ENCODE measurements at regions not wholly inside any gene's neighbourhood (a gene's known extent, or its start where the extent isn't known, plus 50 kb on each side); places are given as distances from the start of the nearest gene placed in this dataset.

GRCh38 chr2:14451312-14451711 lies 181.2 kb upstream of the LRATD1 start:
- WGBS, result 69% methylated on average over 2 of the region's 2 CpGs
- DNase-seq (ENCODE audit: extremely low spot score), result no peak
- no peak overlapping the region for H3K4me3 ChIP-seq
- no peaks in the 10 kb centered on the region for H3K36me3 ChIP-seq
- no peaks in the 10 kb centered on the region for H3K27me3 ChIP-seq
- no peak overlapping the region for H3K27ac ChIP-seq (replicated peaks in 1 of 4)
- no peaks in the 10 kb centered on the region for H3K4me1 ChIP-seq
- no peaks in the 10 kb centered on the region for H3K9me3 ChIP-seq
- intact Hi-C loops (cut with DNase I), result no loop called here
- TF ChIP-seq POLR2A (IDR thresholded peaks at IDR 0.05; ENCODE audit: low read depth), result no peak
- TF ChIP-seq, protein P1, sequence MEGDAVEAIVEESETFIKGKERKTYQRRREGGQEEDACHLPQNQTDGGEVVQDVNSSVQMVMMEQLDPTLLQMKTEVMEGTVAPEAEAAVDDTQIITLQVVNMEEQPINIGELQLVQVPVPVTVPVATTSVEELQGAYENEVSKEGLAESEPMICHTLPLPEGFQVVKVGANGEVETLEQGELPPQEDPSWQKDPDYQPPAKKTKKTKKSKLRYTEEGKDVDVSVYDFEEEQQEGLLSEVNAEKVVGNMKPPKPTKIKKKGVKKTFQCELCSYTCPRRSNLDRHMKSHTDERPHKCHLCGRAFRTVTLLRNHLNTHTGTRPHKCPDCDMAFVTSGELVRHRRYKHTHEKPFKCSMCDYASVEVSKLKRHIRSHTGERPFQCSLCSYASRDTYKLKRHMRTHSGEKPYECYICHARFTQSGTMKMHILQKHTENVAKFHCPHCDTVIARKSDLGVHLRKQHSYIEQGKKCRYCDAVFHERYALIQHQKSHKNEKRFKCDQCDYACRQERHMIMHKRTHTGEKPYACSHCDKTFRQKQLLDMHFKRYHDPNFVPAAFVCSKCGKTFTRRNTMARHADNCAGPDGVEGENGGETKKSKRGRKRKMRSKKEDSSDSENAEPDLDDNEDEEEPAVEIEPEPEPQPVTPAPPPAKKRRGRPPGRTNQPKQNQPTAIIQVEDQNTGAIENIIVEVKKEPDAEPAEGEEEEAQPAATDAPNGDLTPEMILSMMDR (IDR thresholded peaks at IDR 0.05), result no peak
- TF ChIP-seq POLR2AphosphoS5 (IDR thresholded peaks at IDR 0.05), result no peak
- TF ChIP-seq EP300 (IDR thresholded peaks at IDR 0.05), result no peak

GRCh38 chr2:14454202-14454601 lies 178.3 kb upstream of the LRATD1 start:
- intact Hi-C loops (cut with DNase I), result no loop called here
- Histone ChIP-seq H3K4me3 (no peak overlapping the region), H3K27me3 (no peaks in the 10 kb centered on the region), H3K4me1 (no peaks in the 10 kb centered on the region), H3K9me3 (no peaks in the 10 kb centered on the region), H3K36me3 (no peaks in the 10 kb centered on the region), H3K27ac (replicated peaks in 1 of 4) (no peak overlapping the region)
- WGBS, result 83% methylated on average over 3 of the region's 3 CpGs
- TF ChIP-seq POLR2A (IDR thresholded peaks at IDR 0.05; ENCODE audit: low read depth) (no peak), POLR2AphosphoS5 (IDR thresholded peaks at IDR 0.05) (no peak), EP300 (IDR thresholded peaks at IDR 0.05) (no peak)
- TF ChIP-seq, protein P1 (IDR thresholded peaks at IDR 0.05), result no peak
- no peak for DNase-seq (ENCODE audit: extremely low spot score)

DNA sequence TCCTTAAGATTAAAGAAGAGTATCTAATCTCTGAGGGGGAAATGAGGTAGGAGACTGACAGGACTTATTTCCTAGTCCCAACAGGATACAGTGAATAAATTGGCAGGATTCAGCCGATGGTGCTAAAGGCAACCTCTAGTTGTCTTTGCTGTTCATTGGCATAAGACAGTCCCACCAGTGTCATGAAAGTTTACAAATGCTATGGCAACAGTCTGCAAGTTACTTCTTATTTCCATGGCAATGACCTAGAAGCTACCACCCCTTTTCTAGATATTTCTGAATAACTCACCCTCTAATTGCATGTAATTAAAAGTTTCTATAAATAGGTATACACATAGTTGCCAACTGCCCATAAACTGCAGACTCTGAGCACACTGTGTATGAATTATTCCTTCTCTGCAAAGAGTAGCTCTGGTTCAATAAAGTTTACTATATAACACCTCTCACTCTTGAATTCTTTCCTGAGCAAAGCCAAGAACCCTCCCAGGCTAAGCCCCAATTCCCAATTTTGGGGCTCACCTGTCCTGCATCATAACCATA lies 172.7 kb upstream of the LRATD1 start:
- Histone ChIP-seq H3K4me1 (no peaks in the 10 kb centered on the region), H3K4me3 (no peak overlapping the region), H3K27me3 (no peaks in the 10 kb centered on the region), H3K9me3 (no peaks in the 10 kb centered on the region), H3K36me3 (no peaks in the 10 kb centered on the region), H3K27ac (replicated peaks in 1 of 4) (no peak overlapping the region)
- intact Hi-C loops (cut with DNase I), result no loop called here
- TF ChIP-seq EP300 (IDR thresholded peaks at IDR 0.05), result no peak
- no peak for TF ChIP-seq POLR2A (IDR thresholded peaks at IDR 0.05; ENCODE audit: low read depth)
- TF ChIP-seq POLR2AphosphoS5 (IDR thresholded peaks at IDR 0.05), result no peak
- no peak for DNase-seq (ENCODE audit: extremely low spot score)
- 89% methylated on average over 1 of the region's 1 CpG for WGBS

DNA sequence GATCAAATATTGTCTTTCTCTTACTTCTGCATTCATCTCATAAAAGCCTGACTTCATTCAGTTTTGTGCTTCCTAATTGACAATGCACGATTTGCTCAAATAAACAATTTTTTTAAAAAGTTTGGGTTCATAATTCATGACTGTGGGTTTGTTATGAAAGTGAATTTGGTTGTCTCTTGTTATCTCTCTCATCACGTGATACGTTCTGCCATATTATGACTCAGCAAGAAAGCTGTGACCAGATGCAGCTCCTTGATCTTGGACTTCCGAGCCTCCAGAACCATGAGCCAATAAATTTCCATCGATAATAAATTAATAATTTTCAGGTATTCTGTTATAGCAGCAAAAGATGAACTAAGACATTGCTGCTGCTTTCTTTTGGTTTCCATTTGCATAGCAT lies 156.5 kb upstream of the LRATD1 start:
- intact Hi-C loops (cut with DNase I), result no loop called here
- no peak for DNase-seq (ENCODE audit: extremely low spot score)
- no peaks in the 10 kb centered on the region for H3K36me3 ChIP-seq
- no peaks in the 10 kb centered on the region for H3K9me3 ChIP-seq
- H3K27ac ChIP-seq (replicated peaks in 1 of 4), result no peak overlapping the region
- WGBS, result 80% methylated on average over 5 of the region's 5 CpGs
- no peak overlapping the region for H3K4me3 ChIP-seq
- TF ChIP-seq EP300 (IDR thresholded peaks at IDR 0.05) (no peak), POLR2A (IDR thresholded peaks at IDR 0.05; ENCODE audit: low read depth) (no peak), POLR2AphosphoS5 (IDR thresholded peaks at IDR 0.05) (no peak)
- TF ChIP-seq, protein P1 (IDR thresholded peaks at IDR 0.05), result no peak
- no peaks in the 10 kb centered on the region for H3K27me3 ChIP-seq
- no peaks in the 10 kb centered on the region for H3K4me1 ChIP-seq

GRCh38 chr2:14479486-14479885 lies 153.0 kb upstream of the LRATD1 start:
- no peak for DNase-seq (ENCODE audit: extremely low spot score)
- no peaks in the 10 kb centered on the region for H3K27me3 ChIP-seq
- no peak overlapping the region for H3K27ac ChIP-seq (replicated peaks in 1 of 4)
- intact Hi-C loops (cut with DNase I), result no loop called here
- H3K4me1 ChIP-seq, result no peaks in the 10 kb centered on the region
- H3K9me3 ChIP-seq, result no peaks in the 10 kb centered on the region
- no peak overlapping the region for H3K4me3 ChIP-seq
- TF ChIP-seq EP300 (IDR thresholded peaks at IDR 0.05) (no peak), POLR2A (IDR thresholded peaks at IDR 0.05; ENCODE audit: low read depth) (no peak), POLR2AphosphoS5 (IDR thresholded peaks at IDR 0.05) (no peak)
- TF ChIP-seq, protein P1 (IDR thresholded peaks at IDR 0.05), result no peak
- WGBS, result 70% methylated on average over 2 of the region's 2 CpGs
- no peaks in the 10 kb centered on the region for H3K36me3 ChIP-seq
